Central memory CD8-positive, alpha-beta T cell (primary cell): ENCODE measurements at regions not wholly inside any gene's neighbourhood (a gene's known extent, or its start where the extent isn't known, plus 50 kb on each side); places are given as distances from the start of the nearest gene placed in this dataset.

Experiments used
- ATAC-seq: fragments of 150-1000 bp; cut with Tn5 transposase; replicated peaks from 2 replicates; pipeline ENCODE4 v1.10.0; 2022; ENCODE audit warnings: mild to moderate bottlenecking, moderate FRiP score, moderate number of reproducible peaks; ENCODE audit not compliant: poor library complexity, severe bottlenecking; ENCODE audit errors: extremely low read depth
- DNase-seq, 2 donors: peaks; one replicate each; pipeline ENCODE4 v3.0.0; 2021; ENCODE audit warnings: low spot score in 2 of 2
- H3K27ac Mint-ChIP-seq: one replicate; pipeline ENCODE4 v1.8.0; 2022; ENCODE audit warnings: low read depth, mild to moderate bottlenecking, moderate library complexity, mixed read lengths
- H3K27me3 Mint-ChIP-seq: one replicate; pipeline ENCODE4 v1.8.0; 2022; ENCODE audit warnings: mixed read lengths
- H3K36me3 Mint-ChIP-seq: one replicate; pipeline ENCODE4 v1.8.0; 2022; ENCODE audit warnings: mild to moderate bottlenecking, moderate library complexity, mixed read lengths; ENCODE audit not compliant: insufficient read depth
- H3K4me1 Mint-ChIP-seq: one replicate; pipeline ENCODE4 v1.8.0; 2022; ENCODE audit warnings: mixed read lengths
- H3K4me3 Mint-ChIP-seq: one replicate; pipeline ENCODE4 v1.8.0; 2022; ENCODE audit warnings: mild to moderate bottlenecking, moderate library complexity, mixed read lengths
- H3K9me3 Mint-ChIP-seq: one replicate; pipeline ENCODE4 v1.8.0; 2022; ENCODE audit warnings: mixed read lengths

GRCh38 chr1:172907834-172908326, 142.9 kb downstream of the TNFSF18 start:
- Mint-ChIP-seq H3K27ac (no peak overlapping the region), H3K4me1 (peaks cover 13% of the 10 kb centered on the region), H3K4me3 (no peak overlapping the region), H3K27me3 (no peaks in the 10 kb centered on the region), H3K9me3 (peaks cover 9% of the 10 kb centered on the region), H3K36me3 (peaks cover 3% of the 10 kb centered on the region)
- ATAC-seq = no peak
- no peak for DNase-seq

- DNase-seq (no peak), ATAC-seq (no peak)
- Mint-ChIP-seq H3K27me3 (no peaks in the 10 kb centered on the region), H3K9me3 (peaks cover 12% of the 10 kb centered on the region), H3K27ac (no peak overlapping the region), H3K4me3 (no peak overlapping the region), H3K36me3 (peaks cover 3% of the 10 kb centered on the region), H3K4me1 (peaks cover 13% of the 10 kb centered on the region)
Observed at GRCh38 chr1:172909606-172910326, 141.0 kb downstream of the TNFSF18 start.

GRCh38 chr1:172912765-172913260, 137.9 kb downstream of the TNFSF18 start:
- Mint-ChIP-seq H3K9me3 (peaks cover 12% of the 10 kb centered on the region), H3K4me1 (no peaks in the 10 kb centered on the region), H3K36me3 (no peaks in the 10 kb centered on the region), H3K4me3 (no peak overlapping the region), H3K27ac (no peak overlapping the region), H3K27me3 (no peaks in the 10 kb centered on the region)
- ATAC-seq = no peak
- no peak for DNase-seq

GRCh38 chr1:172914501-172915144, 136.1 kb downstream of the TNFSF18 start:
- no peak for ATAC-seq
- Mint-ChIP-seq H3K36me3 (no peaks in the 10 kb centered on the region), H3K9me3 (peaks cover 6% of the 10 kb centered on the region), H3K4me3 (no peak overlapping the region), H3K27ac (no peak overlapping the region), H3K4me1 (no peaks in the 10 kb centered on the region), H3K27me3 (no peaks in the 10 kb centered on the region)
- no peak for DNase-seq

GRCh38 chr1:172915271-172915670, 135.5 kb downstream of the TNFSF18 start:
- no peak for ATAC-seq
- no peaks in the 10 kb centered on the region for H3K4me1 Mint-ChIP-seq
- DNase-seq = no peak
- H3K9me3 Mint-ChIP-seq = peaks cover 6% of the 10 kb centered on the region
- no peaks in the 10 kb centered on the region for H3K27me3 Mint-ChIP-seq
- no peak overlapping the region for H3K4me3 Mint-ChIP-seq
- H3K27ac Mint-ChIP-seq = no peak overlapping the region
- no peaks in the 10 kb centered on the region for H3K36me3 Mint-ChIP-seq

GRCh38 chr1:172916116-172916515, 134.6 kb downstream of the TNFSF18 start:
- H3K27me3 Mint-ChIP-seq = no peaks in the 10 kb centered on the region
- H3K36me3 Mint-ChIP-seq = no peaks in the 10 kb centered on the region
- H3K27ac Mint-ChIP-seq = no peak overlapping the region
- no peak for ATAC-seq
- no peak for DNase-seq
- H3K4me1 Mint-ChIP-seq = no peaks in the 10 kb centered on the region
- peaks cover 6% of the 10 kb centered on the region for H3K9me3 Mint-ChIP-seq
- no peak overlapping the region for H3K4me3 Mint-ChIP-seq

GRCh38 chr1:172917972-172918371, 132.8 kb downstream of the TNFSF18 start:
- Mint-ChIP-seq H3K4me3 (no peak overlapping the region), H3K36me3 (no peaks in the 10 kb centered on the region), H3K27me3 (no peaks in the 10 kb centered on the region), H3K4me1 (no peaks in the 10 kb centered on the region), H3K9me3 (peaks cover 1% of the 10 kb centered on the region), H3K27ac (no peak overlapping the region)
- ATAC-seq (no peak), DNase-seq (no peak)

GRCh38 chr1:172918478-172918877, 132.3 kb downstream of the TNFSF18 start:
- Mint-ChIP-seq H3K4me3 (no peak overlapping the region), H3K36me3 (no peaks in the 10 kb centered on the region), H3K27me3 (no peaks in the 10 kb centered on the region), H3K27ac (no peak overlapping the region), H3K9me3 (no peaks in the 10 kb centered on the region), H3K4me1 (no peaks in the 10 kb centered on the region)
- DNase-seq (no peak), ATAC-seq (no peak)

- no peaks in the 10 kb centered on the region for H3K27me3 Mint-ChIP-seq
- H3K9me3 Mint-ChIP-seq = no peaks in the 10 kb centered on the region
- ATAC-seq (no peak), DNase-seq (no peak)
- H3K4me3 Mint-ChIP-seq = no peak overlapping the region
- H3K27ac Mint-ChIP-seq = no peak overlapping the region
- no peaks in the 10 kb centered on the region for H3K36me3 Mint-ChIP-seq
- H3K4me1 Mint-ChIP-seq = no peaks in the 10 kb centered on the region
Observed at GRCh38 chr1:172926070-172926469, 124.7 kb downstream of the TNFSF18 start.

GRCh38 chr1:172928412-172928811, 122.3 kb downstream of the TNFSF18 start:
- DNase-seq (no peak), ATAC-seq (no peak)
- Mint-ChIP-seq H3K4me1 (no peaks in the 10 kb centered on the region), H3K27me3 (no peaks in the 10 kb centered on the region), H3K36me3 (no peaks in the 10 kb centered on the region), H3K27ac (no peak overlapping the region), H3K4me3 (no peak overlapping the region), H3K9me3 (no peaks in the 10 kb centered on the region)

- Mint-ChIP-seq H3K27me3 (no peaks in the 10 kb centered on the region), H3K27ac (no peak overlapping the region), H3K4me1 (peaks cover 6% of the 10 kb centered on the region), H3K9me3 (no peaks in the 10 kb centered on the region), H3K36me3 (no peaks in the 10 kb centered on the region), H3K4me3 (no peak overlapping the region)
- ATAC-seq (no peak), DNase-seq (no peak)
Observed at GRCh38 chr1:172929006-172929405, 121.7 kb downstream of the TNFSF18 start.

GRCh38 chr1:172930142-172930541, 120.6 kb downstream of the TNFSF18 start:
- Mint-ChIP-seq H3K4me3 (no peak overlapping the region), H3K4me1 (peaks cover 15% of the 10 kb centered on the region)

GRCh38 chr1:172931340-172931739, 119.4 kb downstream of the TNFSF18 start:
- DNase-seq = no peak
- Mint-ChIP-seq H3K36me3 (no peaks in the 10 kb centered on the region), H3K4me3 (no peak overlapping the region), H3K27me3 (no peaks in the 10 kb centered on the region), H3K27ac (no peak overlapping the region), H3K4me1 (peaks cover 15% of the 10 kb centered on the region), H3K9me3 (no peaks in the 10 kb centered on the region)
- no peak for ATAC-seq

More at GRCh38 chr1:172930142-172930541, 120.6 kb downstream of the TNFSF18 start:
- no peak overlapping the region for H3K27ac Mint-ChIP-seq
- no peaks in the 10 kb centered on the region for H3K27me3 Mint-ChIP-seq
- DNase-seq (no peak), ATAC-seq (no peak)
- no peaks in the 10 kb centered on the region for H3K36me3 Mint-ChIP-seq
- H3K9me3 Mint-ChIP-seq = no peaks in the 10 kb centered on the region
